ENCODE measurements at regions not wholly inside any gene's neighbourhood (a gene's known extent, or its start where the extent isn't known, plus 50 kb on each side); places are given as distances from the start of the nearest gene placed in this dataset.

DNA sequence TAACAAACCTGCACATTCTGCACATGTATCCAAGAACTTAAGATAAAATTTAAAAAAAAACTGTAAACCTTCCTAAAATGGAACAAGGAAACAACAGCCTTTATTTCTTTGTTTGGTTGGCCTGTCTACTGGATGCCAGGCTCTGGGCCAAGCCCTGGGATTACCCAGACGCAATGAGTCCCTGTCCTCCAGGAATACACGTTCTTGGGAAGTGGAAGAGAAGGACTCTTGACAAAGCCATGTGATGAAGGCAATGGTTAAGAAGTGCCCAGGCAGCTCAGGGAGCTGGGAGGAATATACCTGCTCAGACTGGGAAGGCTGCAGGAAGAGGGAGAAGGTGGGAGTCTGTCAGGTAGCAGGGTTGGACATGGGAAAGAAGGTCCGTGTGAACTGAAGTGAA, 115.4 kb downstream of the AXIN2 start:
- no peak for DNase-seq

DNA sequence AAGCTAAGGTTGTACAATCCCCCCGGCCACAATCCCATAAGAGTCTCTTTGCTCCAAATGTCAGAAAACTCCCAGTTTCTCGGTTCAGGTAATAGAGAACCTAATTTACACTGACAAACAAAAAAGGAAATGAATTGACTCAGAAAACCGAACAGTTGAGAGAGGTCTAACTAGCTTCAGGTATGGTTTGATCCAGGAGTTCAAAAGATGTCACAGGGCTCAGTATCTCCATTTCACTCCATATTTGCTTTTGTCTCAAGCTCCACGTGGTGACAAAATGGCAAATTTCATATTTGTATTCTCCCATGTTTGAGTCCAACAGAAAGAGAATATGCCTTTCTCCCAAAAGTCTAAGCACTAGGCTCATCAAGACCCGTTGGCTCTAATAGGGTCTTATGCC, 117.4 kb downstream of the AXIN2 start:
- no peak for DNase-seq

- DNase-seq: no peak
These were observed 118.8 kb downstream of the AXIN2 start for GRCh38 chr17:65442691-65443090.

DNA sequence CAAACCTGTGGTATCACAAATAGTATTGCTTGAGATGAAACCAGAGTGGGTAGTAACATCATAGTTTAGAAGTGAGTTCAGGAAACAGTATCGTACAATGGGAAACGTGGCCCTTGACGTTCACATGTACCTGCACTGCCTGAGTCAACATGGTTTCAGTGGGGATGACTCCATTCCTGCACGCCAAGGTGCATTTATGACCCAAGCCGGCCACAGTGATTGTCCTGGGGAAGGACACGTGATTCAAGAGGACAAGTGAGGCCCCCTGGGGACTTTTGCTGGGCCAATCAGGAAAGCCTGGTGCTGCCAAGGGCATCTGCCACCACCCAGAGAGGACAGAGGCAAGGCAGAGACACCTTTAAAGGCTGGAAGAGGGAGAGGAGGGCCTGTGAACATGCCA, 119.2 kb downstream of the AXIN2 start:
- no peak for DNase-seq

DNA sequence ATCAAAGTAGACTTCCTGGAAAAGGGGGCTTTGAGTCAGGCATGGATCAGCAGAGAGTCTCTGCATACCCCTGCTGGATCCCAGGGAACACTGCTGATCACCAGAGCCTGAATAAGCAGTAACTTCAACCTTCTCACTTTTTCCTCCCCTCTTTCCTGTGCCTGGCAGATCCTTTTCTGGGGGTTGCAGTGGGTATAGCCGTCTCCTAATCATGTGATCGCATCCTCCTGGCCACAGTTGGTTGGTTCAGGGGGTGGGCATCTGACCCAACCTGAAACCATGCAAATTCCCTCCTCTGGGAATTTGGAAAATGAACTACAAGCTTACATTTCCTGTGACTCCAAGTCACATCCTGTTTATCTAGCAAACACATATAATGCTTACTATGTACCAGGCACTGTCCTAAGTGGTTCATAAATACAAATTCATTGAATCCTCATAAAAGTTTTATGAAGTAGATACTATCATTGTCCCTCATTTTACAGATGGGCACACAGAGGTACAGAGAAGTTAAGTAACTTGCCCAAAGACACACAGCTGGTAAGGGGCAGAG, 120.3 kb downstream of the AXIN2 start:
- DNase-seq: no peak

DNA sequence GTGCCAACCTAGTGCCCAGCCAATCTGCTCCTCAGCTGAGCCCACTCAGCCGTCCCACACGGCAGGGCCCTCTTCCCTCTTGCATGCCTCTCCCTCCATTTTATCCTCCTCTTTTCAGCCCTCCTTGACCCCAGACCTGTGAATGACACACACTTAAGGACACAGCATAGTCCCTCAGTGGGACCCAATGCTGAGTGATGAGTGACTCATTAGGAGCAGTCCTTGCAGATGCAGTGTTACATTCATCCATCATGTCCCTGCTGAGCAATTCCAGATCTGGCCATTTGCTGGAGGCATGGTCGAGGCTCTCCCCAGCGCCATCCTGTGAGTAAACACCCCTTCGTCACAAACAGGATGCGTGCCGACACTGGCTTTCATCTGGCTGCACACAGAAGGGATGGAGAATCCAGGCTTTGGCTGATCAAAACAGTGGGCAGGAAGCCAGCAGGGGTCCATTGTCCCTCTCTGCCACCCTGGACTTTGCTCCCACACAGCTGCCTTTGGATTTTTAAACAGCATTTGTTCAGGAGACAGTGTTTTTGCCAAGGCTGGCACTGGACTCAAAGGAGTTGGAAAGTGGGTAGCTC, 122.6 kb downstream of the AXIN2 start:
- DNase-seq: no peak

DNA sequence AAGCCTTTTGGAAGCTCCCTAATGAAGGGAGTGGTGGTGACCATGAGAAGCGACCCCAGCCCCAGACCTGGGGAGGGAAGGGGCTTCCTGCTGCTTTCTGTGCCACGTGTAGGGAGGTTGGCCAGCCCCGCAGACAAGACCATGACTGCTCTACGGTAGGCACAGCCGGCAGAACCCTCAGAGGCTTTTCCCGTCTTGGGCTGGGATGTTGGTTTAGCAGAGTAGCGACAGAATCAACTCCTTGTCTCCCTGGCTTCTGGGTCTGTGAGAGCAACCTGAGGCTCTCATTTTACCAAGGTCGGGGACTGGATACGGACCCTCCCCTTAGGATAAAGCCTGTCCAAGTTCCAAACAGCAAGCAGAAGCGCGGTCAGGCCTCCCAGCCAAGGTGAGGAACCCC, 123.3 kb downstream of the AXIN2 start:
- DNase-seq: no peak

- no peak for DNase-seq
These were observed 124.6 kb downstream of the AXIN2 start for GRCh38 chr17:65436871-65437270.

GRCh38 chr17:65434878-65435277, 126.6 kb downstream of the AXIN2 start:
- DNase-seq: no peak

DNA sequence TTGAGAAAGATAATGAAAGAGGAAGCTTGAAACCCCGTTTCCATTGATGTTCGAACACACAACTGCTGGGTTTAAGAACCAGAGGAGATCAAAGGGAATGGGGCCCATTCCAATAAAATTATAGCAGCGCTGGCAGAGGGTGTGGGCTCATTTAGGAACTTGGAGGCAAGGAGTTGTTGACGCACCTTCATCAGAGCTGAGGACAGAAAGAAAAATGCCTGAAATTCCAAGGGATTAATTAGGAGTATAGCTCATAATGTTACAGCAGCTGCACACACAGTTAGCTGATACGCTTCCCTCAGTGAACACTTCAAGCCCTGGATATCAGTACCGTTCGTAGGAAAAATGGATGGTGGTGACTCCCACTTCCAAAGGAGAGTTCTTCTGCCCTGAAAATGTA, 127.2 kb downstream of the AXIN2 start:
- no peak for DNase-seq

GRCh38 chr17:65433592-65433991, 127.9 kb downstream of the AXIN2 start:
- no peak for DNase-seq

- no peak for DNase-seq
These were observed 128.3 kb downstream of the AXIN2 start for GRCh38 chr17:65433157-65433556.

GRCh38 chr17:65431116-65431515, 130.3 kb downstream of the AXIN2 start:
- DNase-seq: no peak

DNA sequence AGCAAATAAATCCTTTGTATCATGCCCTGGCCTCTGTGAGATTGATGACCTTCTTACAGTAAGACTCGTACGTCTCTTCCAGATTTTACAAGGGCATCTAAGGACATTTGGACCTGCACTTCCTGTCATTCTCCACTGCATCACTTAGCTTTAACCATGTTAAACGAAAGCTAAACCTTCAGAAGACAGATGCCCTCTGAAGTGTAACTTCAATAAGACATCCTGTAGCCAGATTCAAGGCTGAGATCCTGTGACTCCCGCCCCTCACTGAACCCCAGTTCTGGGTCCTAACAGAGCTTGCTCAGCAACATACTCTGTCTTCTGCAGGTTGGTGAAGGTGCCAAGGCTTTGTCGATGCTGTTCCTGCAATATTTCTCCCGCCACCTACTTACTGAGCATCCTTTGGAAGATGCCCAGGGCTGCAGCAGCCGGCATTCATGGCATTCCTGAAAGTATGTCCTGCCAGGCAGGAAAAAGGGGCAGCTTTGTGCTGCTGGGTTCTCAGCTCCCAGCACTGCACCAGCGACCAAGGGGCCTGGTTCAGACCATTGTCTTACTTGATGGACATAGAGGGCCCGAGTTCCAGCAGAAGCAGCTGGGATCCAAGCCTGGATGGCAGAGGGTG, 131.1 kb downstream of the AXIN2 start:
- DNase-seq: no peak

DNA sequence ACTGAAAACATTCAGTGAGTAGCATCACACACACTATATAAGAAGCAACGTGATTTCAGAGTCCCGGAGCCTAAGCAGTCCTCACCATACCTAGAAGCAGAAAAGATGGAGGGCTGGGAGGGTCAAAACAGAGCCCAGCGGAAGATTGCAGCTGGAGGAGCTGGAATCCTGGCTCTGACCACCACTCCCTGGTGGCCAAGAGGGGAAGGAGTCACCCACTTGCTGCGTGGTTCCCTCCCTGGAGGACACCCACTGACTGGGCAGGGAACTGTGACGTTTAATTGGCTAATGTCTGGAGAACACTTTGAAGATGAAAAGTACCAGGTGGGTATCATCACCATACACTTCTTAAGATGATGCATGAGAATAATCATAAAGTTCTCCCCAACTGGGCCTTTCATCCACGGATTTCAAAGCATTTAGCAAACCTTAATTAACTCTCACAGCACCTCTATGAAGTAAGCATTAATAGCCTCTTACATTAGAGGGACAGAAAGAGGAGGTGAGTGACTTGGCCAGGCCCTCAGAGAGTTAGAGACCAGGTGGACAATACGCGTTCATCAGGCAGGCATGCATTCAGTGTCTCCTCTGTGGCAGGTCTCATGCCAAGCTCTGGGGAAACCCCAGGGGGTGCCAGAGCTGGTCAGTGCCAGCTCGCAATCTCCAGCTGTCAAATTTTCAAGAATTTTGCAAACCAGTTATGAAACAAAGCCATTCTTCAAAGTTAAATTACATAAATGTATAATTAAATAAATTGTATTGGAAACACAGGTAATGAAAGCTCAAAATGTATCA, 137.9 kb downstream of the AXIN2 start:
- DNase-seq: no peak

GRCh38 chr17:65418622-65419021, 142.8 kb downstream of the AXIN2 start:
- DNase-seq: no peak

DNA sequence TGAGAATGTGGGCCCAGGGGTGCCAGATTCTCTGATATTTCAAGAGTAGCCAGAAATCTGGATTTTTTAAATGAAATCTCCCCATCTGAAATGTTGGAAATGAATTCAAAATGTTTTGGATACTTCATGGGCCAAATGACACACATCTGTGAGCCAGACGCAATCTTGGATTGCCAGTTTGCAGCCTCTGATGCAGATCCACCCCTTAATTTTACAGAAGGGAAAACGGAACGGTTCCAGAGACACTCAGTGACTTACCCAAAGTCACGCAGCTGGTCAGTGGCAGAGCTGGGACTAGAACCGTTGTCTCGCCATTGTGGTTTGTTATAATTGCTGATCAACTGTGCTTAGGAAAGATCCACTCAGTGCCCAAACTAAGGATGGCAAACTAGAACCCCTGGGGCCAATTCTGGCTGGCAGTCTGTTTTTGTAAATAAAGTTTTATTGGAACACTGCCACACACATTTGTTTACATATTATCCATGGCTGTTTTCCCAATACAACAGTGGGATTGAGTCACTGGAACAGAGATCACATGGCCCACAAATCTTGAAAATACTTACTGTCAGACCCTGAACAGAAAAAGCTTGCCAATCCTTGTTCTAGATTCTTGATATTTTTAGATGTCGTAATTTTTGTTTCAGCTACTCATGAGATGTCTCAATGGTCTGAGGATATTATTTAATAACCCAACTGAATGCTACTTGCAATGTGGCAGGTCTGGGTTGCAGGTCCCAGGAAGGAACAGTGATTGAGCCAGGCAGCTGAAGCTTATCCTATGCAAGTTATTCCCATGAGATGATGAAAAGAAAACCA, 143.8 kb downstream of the AXIN2 start:
- no peak for DNase-seq

DNA sequence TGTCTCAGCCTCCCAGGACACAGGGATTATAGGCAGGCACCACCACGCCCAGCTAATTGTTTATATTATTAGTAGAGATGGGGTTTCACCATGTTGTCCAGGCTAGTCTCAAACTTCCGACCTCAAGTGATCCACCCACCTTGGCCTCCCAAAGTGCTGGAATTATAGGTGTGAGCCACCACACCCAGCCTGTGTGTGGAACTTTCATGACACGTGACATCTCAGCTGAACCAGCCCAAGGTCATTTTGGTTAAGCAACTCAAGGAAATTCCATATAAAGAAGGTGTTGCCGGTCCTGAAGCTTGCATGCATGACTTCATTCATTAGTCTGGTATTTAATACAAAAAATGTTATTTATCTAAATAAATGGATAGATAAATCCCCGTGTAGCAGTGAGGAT, 145.5 kb downstream of the AXIN2 start:
- DNase-seq: no peak

DNA sequence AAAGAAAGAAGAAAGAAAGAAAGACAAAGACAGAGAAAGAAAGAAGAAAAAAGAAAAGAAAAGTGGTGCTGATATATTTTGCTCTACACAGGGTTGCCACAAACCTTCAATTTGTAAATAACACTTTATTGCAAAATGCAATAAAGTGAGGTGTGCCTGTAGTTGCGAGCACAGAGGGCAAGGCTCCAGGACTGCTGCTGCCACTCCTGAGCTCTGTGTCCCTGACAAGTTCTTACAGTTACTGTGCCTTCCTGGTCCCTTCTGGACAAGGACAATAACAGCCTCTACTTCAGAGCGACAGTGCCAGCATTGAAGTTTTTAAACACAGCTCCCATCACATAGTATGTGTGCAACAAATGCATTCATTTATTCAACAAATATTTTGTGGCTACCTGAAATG, 148.1 kb downstream of the AXIN2 start:
- no peak for DNase-seq

GRCh38 chr17:65409381-65409780, 152.1 kb downstream of the AXIN2 start:
- no peak for DNase-seq

DNA sequence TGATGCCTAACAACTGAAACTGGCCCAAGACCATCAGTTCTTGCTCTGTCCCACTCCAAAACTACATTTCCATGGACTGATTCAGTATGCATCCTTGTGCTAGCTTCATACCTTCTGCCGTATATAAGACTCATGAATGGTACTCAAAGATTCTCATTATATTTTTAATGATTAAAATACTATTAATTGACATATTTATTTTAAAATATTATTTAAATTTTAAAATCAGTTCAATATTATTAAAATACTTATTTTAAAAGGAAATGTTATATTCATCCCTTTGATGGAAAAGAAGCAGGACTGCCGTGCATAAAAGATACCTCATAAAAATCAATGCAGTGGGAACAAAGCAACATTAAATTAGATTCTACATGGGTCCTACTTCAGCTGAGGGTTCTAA, 153.4 kb downstream of the AXIN2 start:
- DNase-seq: no peak

GRCh38 chr17:65407017-65407416, 154.4 kb downstream of the AXIN2 start:
- no peak for DNase-seq
